GM18511 (cell line): ENCODE measurements at regions not wholly inside any gene's neighbourhood (a gene's known extent, or its start where the extent isn't known, plus 50 kb on each side); places are given as distances from the start of the nearest gene placed in this dataset.
"Not testable (repeated sequence)": the region's sequence is repeated elsewhere in the genome, so short reads cannot be mapped to it uniquely, and the experiment has no call there.

Source experiments
- ATAC-seq: cut with Tn5 transposase; IDR thresholded peaks from one replicate; pipeline ENCODE4 v1.9.1; 2021; ENCODE audit warnings: mild to moderate bottlenecking, moderate library complexity; ENCODE audit not compliant: unreplicated experiment

- ATAC-seq: no peak
Observed at GRCh38 chr7:140283472-140283871, 106.7 kb upstream of the KDM7A start.

GRCh38 chr7:140281960-140282359, 105.2 kb upstream of the KDM7A start:
- ATAC-seq: no peak

- no peak for ATAC-seq
Observed at GRCh38 chr7:140281255-140281654, 104.5 kb upstream of the KDM7A start.

GRCh38 chr7:140276001-140276400, 99.2 kb upstream of the KDM7A start:
- no peak for ATAC-seq

- ATAC-seq: no peak
Observed at GRCh38 chr7:140275069-140275965, 98.5 kb upstream of the KDM7A start.

- ATAC-seq: no peak
Observed at GRCh38 chr7:140273417-140273816, 96.6 kb upstream of the KDM7A start.

- not testable (repeated sequence) for ATAC-seq
Observed at GRCh38 chr7:140271643-140271968, 94.8 kb upstream of the KDM7A start.

GRCh38 chr7:140269004-140269638, 92.3 kb upstream of the KDM7A start:
- ATAC-seq: no peak

- ATAC-seq: no peak
Observed at GRCh38 chr7:140267381-140268226, 90.8 kb upstream of the KDM7A start.

- ATAC-seq: no peak
Observed at GRCh38 chr7:140263277-140263676, 86.5 kb upstream of the KDM7A start.

GRCh38 chr7:140262242-140262903, 85.6 kb upstream of the KDM7A start:
- ATAC-seq: no peak

GRCh38 chr7:140261522-140261921, 84.7 kb upstream of the KDM7A start:
- ATAC-seq: no peak

GRCh38 chr7:140261105-140261486, 84.3 kb upstream of the KDM7A start:
- ATAC-seq: no peak

- ATAC-seq: no peak
Observed at GRCh38 chr7:140260352-140261104, 83.7 kb upstream of the KDM7A start.

GRCh38 chr7:140257278-140257677, 80.5 kb upstream of the KDM7A start:
- not testable (repeated sequence) for ATAC-seq

- ATAC-seq: not testable (repeated sequence)
Observed at GRCh38 chr7:140254976-140255375, 78.2 kb upstream of the KDM7A start.

GRCh38 chr7:140249036-140249806, 72.4 kb upstream of the KDM7A start:
- ATAC-seq: no peak

- ATAC-seq: no peak
Observed at GRCh38 chr7:140247559-140247958, 70.8 kb upstream of the KDM7A start.

- ATAC-seq: no peak
Observed at GRCh38 chr7:140245611-140246105, 68.9 kb upstream of the KDM7A start.
